HepG2 (cell line): ENCODE measurements at regions not wholly inside any gene's neighbourhood (a gene's known extent, or its start where the extent isn't known, plus 50 kb on each side); places are given as distances from the start of the nearest gene placed in this dataset.
A peak's percentile ranks its signal among the peaks of the same experiment; 100 is the strongest.

Source experiments
- ARHGAP35 ChIP-seq: sonication (generic); formaldehyde crosslinking; IDR thresholded peaks from 2 replicates; pipeline ENCODE4 v1.9.0; 2022; ENCODE audit warnings: mild to moderate bottlenecking, inconsistent platforms, moderate library complexity, missing genetic modification reagents, borderline replicate concordance
- DNMT3B ChIP-seq: conservative IDR thresholded peaks from 2 replicates; pipeline ENCODE4 v1.6.1; 2016; ENCODE audit warnings: missing biosample characterization, control low read depth
- EED ChIP-seq: sonication (generic); formaldehyde crosslinking; IDR thresholded peaks from 2 replicates; pipeline ENCODE4 v1.5.0; 2020; ENCODE audit warnings: mild to moderate bottlenecking, missing genetic modification reagents
- ETV6 ChIP-seq: sonication (generic); formaldehyde crosslinking; conservative IDR thresholded peaks from 2 replicates; pipeline ENCODE4 v1.4.0; 2020; ENCODE audit warnings: missing genetic modification reagents
- HDAC1 ChIP-seq: sonication (generic); formaldehyde crosslinking; IDR thresholded peaks from 2 replicates; pipeline ENCODE4 v1.5.1; 2020; ENCODE audit warnings: mild to moderate bottlenecking, missing genetic modification reagents
- KLF15 ChIP-seq: sonication (generic); formaldehyde crosslinking; IDR thresholded peaks from 2 replicates; pipeline ENCODE4 v1.8.1; 2023; ENCODE audit warnings: borderline replicate concordance, mild to moderate bottlenecking, inconsistent platforms, missing genetic modification reagents, mixed read lengths
- MLLT10 ChIP-seq: sonication (generic); formaldehyde crosslinking; IDR thresholded peaks from 2 replicates; pipeline ENCODE4 v1.4.0; 2020; ENCODE audit warnings: missing genetic modification reagents
- MTF1 ChIP-seq: sonication (generic); formaldehyde crosslinking; IDR thresholded peaks from 2 replicates; pipeline ENCODE4 v1.5.0; 2020; ENCODE audit warnings: missing genetic modification reagents
- NR3C1 ChIP-seq: sonication (generic); formaldehyde crosslinking; IDR thresholded peaks from 2 replicates; pipeline ENCODE4 v1.4.0; 2020; ENCODE audit warnings: missing genetic modification reagents
- PHB2 ChIP-seq: fragments of 450-650 bp; IDR thresholded peaks from 2 replicates; pipeline ENCODE4 v1.6.1; 2018; ENCODE audit not compliant: partially characterized antibody
- SIN3B ChIP-seq: fragments of 150-350 bp; IDR thresholded peaks from 2 replicates; pipeline ENCODE4 v1.6.1; 2014; ENCODE audit warnings: low read length
- SNAPC2 ChIP-seq: sonication (generic); formaldehyde crosslinking; IDR thresholded peaks from 2 replicates; pipeline ENCODE4 v1.8.1; 2022; ENCODE audit warnings: mild to moderate bottlenecking, missing genetic modification reagents
- TCF7 ChIP-seq: sonication (generic); IDR thresholded peaks from 2 replicates; pipeline ENCODE4 v1.6.1; 2016; ENCODE audit warnings: antibody characterized with exemption, low read depth
- TEAD2 ChIP-seq: sonication (generic); formaldehyde crosslinking; IDR thresholded peaks from 2 replicates; pipeline ENCODE4 v1.9.0; 2021; ENCODE audit warnings: missing genetic modification reagents
- TP53 ChIP-seq: sonication (generic); formaldehyde crosslinking; conservative IDR thresholded peaks from 2 replicates; pipeline ENCODE4 v1.4.0; 2020; ENCODE audit warnings: missing genetic modification reagents
- ZNF24 ChIP-seq: fragments of 450-650 bp; IDR thresholded peaks from 2 replicates; pipeline ENCODE4 v1.6.1; 2017; ENCODE audit warnings: antibody characterized with exemption, mild to moderate bottlenecking
- ZNF616 ChIP-seq: sonication (generic); formaldehyde crosslinking; IDR thresholded peaks from 2 replicates; pipeline ENCODE4 v1.5.0; 2020; ENCODE audit warnings: low read depth, mild to moderate bottlenecking, missing genetic modification reagents
- ZNF816 ChIP-seq: sonication (generic); formaldehyde crosslinking; IDR thresholded peaks from 2 replicates; pipeline ENCODE4 v1.8.0; 2022; ENCODE audit warnings: missing genetic modification reagents, mild to moderate bottlenecking, borderline replicate concordance
- ZNF878 ChIP-seq: sonication (generic); formaldehyde crosslinking; IDR thresholded peaks from 2 replicates; pipeline ENCODE4 v1.8.1; 2023; ENCODE audit warnings: mild to moderate bottlenecking, missing genetic modification reagents, moderate library complexity
- ZSCAN12 ChIP-seq: sonication (generic); formaldehyde crosslinking; IDR thresholded peaks from 2 replicates; pipeline ENCODE4 v1.9.0; 2021; ENCODE audit warnings: mild to moderate bottlenecking, missing genetic modification reagents
- TF ChIP-seq, protein P1 (sequence below): IDR thresholded peaks from 2 replicates; pipeline ENCODE4 v1.6.1; 2018; ENCODE audit warnings: missing genetic modification reagents, mild to moderate bottlenecking, missing compliant biosample characterization
- TF ChIP-seq, protein P2 (sequence below): fragments of 450-650 bp; IDR thresholded peaks from 2 replicates; pipeline ENCODE4 v1.6.1; 2016
- TF ChIP-seq, protein P3 (sequence below): sonication (generic); formaldehyde crosslinking; IDR thresholded peaks from 2 replicates; pipeline ENCODE4 v1.8.1; 2023; ENCODE audit warnings: mild to moderate bottlenecking, missing genetic modification reagents, borderline replicate concordance
- TF ChIP-seq, protein P4 (sequence below): sonication (generic); formaldehyde crosslinking; IDR thresholded peaks from 2 replicates; pipeline ENCODE4 v1.5.0; 2020; ENCODE audit warnings: mild to moderate bottlenecking, missing genetic modification reagents, moderate library complexity
- TF ChIP-seq, protein P5 (sequence below): sonication (generic); formaldehyde crosslinking; IDR thresholded peaks from 2 replicates; pipeline ENCODE4 v1.8.1; 2023; ENCODE audit warnings: missing genetic modification reagents, mild to moderate bottlenecking, borderline replicate concordance
- TF ChIP-seq, protein P6 (sequence below): sonication (generic); formaldehyde crosslinking; IDR thresholded peaks from 2 replicates; pipeline ENCODE4 v1.5.0; 2020; ENCODE audit warnings: missing genetic modification reagents, mild to moderate bottlenecking, borderline replicate concordance
- TF ChIP-seq, protein P7 (sequence below): sonication (generic); formaldehyde crosslinking; IDR thresholded peaks from 2 replicates; pipeline ENCODE4 v1.9.0; 2021; ENCODE audit warnings: missing genetic modification reagents, mild to moderate bottlenecking, borderline replicate concordance

DNA sequence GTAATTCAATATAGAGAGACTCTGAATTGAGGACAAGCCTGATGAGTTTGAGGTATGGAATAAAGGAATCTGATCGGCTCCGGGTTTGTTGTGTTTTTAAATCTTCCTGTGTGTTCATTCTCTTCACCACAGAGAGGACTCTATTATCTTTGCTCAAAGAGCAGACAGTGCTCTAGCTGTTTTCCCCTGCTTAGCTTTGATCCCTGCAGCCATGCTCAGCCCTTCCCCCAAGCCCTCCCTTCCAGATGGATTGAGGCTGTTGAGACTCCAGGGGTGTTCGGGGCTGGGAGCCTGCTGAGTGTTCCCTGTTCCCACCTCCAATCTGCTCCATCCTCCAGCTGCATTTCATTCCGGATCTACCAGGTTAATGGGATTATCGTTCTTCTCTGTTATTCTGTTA, 74.2 kb upstream of the CXADR start (continued):
- TF ChIP-seq, protein P1, sequence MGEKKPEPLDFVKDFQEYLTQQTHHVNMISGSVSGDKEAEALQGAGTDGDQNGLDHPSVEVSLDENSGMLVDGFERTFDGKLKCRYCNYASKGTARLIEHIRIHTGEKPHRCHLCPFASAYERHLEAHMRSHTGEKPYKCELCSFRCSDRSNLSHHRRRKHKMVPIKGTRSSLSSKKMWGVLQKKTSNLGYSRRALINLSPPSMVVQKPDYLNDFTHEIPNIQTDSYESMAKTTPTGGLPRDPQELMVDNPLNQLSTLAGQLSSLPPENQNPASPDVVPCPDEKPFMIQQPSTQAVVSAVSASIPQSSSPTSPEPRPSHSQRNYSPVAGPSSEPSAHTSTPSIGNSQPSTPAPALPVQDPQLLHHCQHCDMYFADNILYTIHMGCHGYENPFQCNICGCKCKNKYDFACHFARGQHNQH (CRISPR knock-in tag): 0 out of 2 replicates have a peak, but pooled peaks have one; percentile 36
- TF ChIP-seq, protein P2, sequence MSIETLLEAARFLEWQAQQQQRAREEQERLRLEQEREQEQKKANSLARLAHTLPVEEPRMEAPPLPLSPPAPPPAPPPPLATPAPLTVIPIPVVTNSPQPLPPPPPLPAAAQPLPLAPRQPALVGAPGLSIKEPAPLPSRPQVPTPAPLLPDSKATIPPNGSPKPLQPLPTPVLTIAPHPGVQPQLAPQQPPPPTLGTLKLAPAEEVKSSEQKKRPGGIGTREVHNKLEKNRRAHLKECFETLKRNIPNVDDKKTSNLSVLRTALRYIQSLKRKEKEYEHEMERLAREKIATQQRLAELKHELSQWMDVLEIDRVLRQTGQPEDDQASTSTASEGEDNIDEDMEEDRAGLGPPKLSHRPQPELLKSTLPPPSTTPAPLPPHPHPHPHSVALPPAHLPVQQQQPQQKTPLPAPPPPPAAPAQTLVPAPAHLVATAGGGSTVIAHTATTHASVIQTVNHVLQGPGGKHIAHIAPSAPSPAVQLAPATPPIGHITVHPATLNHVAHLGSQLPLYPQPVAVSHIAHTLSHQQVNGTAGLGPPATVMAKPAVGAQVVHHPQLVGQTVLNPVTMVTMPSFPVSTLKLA: no peak
- TF ChIP-seq NR3C1 (CRISPR knock-in tag) (no peak), ZNF616 (CRISPR knock-in tag) (no peak), EED (CRISPR knock-in tag) (no peak), TP53 (no peak), MTF1 (CRISPR knock-in tag) (no peak), TCF7 (peak; percentile 76; the same call in 1 of the 2 replicates), ETV6 (no peak), ZNF816 (CRISPR knock-in tag) (no peak), MLLT10 (CRISPR knock-in tag) (no peak), TEAD2 (CRISPR knock-in tag) (no peak), ZNF878 (CRISPR knock-in tag) (no peak), HDAC1 (CRISPR knock-in tag) (peak; percentile 23; the same call in 1 of the 2 replicates), SNAPC2 (no peak; the same call in 1 of the 2 replicates), SIN3B (no peak), ARHGAP35 (CRISPR knock-in tag) (no peak), DNMT3B (CRISPR knock-in tag) (no peak), PHB2 (no peak), ZSCAN12 (CRISPR knock-in tag) (no peak), ZNF24 (no peak), KLF15 (no peak)
- TF ChIP-seq, protein P3, sequence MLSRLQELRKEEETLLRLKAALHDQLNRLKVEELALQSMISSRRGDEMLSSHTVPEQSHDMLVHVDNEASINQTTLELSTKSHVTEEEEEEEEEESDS (CRISPR knock-in tag): no peak
- TF ChIP-seq, protein P4, sequence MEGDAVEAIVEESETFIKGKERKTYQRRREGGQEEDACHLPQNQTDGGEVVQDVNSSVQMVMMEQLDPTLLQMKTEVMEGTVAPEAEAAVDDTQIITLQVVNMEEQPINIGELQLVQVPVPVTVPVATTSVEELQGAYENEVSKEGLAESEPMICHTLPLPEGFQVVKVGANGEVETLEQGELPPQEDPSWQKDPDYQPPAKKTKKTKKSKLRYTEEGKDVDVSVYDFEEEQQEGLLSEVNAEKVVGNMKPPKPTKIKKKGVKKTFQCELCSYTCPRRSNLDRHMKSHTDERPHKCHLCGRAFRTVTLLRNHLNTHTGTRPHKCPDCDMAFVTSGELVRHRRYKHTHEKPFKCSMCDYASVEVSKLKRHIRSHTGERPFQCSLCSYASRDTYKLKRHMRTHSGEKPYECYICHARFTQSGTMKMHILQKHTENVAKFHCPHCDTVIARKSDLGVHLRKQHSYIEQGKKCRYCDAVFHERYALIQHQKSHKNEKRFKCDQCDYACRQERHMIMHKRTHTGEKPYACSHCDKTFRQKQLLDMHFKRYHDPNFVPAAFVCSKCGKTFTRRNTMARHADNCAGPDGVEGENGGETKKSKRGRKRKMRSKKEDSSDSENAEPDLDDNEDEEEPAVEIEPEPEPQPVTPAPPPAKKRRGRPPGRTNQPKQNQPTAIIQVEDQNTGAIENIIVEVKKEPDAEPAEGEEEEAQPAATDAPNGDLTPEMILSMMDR: no peak
- TF ChIP-seq, protein P5, sequence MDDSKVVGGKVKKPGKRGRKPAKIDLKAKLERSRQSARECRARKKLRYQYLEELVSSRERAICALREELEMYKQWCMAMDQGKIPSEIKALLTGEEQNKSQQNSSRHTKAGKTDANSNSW: no peak
- TF ChIP-seq, protein P6, sequence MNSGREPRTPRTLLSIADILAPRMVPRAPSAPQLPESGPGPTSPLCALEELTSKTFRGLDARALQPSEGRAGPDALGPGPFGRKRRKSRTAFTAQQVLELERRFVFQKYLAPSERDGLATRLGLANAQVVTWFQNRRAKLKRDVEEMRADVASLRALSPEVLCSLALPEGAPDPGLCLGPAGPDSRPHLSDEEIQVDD (CRISPR knock-in tag): no peak
- TF ChIP-seq, protein P7, sequence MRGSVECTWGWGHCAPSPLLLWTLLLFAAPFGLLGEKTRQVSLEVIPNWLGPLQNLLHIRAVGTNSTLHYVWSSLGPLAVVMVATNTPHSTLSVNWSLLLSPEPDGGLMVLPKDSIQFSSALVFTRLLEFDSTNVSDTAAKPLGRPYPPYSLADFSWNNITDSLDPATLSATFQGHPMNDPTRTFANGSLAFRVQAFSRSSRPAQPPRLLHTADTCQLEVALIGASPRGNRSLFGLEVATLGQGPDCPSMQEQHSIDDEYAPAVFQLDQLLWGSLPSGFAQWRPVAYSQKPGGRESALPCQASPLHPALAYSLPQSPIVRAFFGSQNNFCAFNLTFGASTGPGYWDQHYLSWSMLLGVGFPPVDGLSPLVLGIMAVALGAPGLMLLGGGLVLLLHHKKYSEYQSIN (CRISPR knock-in tag): no peak
